ENCODE measurements at regions not wholly inside any gene's neighbourhood (a gene's known extent, or its start where the extent isn't known, plus 50 kb on each side); places are given as distances from the start of the nearest gene placed in this dataset.

DNA sequence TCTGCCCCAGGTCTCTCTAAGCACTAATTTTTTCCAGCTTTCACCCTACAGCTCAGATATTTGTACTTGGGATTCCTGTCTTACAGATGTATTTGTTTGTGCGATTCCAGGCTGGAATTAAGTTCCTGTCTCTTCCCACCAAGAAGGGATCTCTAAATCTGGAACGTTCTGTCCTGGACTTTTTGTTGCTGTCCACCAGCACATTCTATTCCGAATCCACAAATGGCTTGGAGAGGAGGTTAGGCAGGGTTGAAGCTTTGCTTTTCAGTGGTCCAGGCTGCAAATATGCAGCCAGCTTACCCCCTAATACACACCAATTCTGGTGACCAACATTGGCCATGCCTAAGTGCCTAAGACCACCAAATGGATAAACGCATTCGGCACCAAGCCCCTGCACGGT lies 315.0 kb downstream of the TNS1 start:
- no peak for DNase-seq

DNA sequence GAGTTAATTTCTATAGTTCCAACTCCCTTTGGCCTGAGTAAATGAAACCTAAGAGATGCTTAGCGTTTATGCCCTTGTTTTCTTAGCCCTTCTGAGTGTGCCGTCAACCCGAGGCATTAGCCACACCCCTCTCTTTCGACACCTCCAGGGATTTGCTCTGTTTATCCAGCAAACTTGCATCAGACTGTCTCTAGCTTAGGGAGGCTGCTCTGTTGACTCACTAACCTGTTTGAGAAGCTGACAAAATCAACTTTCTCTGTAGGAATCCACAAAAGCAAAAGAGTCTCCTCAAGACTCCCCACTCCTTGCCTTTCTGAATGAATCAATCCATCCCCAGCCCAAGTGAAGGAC lies 317.6 kb downstream of the TNS1 start:
- DNase-seq = no peak

DNA sequence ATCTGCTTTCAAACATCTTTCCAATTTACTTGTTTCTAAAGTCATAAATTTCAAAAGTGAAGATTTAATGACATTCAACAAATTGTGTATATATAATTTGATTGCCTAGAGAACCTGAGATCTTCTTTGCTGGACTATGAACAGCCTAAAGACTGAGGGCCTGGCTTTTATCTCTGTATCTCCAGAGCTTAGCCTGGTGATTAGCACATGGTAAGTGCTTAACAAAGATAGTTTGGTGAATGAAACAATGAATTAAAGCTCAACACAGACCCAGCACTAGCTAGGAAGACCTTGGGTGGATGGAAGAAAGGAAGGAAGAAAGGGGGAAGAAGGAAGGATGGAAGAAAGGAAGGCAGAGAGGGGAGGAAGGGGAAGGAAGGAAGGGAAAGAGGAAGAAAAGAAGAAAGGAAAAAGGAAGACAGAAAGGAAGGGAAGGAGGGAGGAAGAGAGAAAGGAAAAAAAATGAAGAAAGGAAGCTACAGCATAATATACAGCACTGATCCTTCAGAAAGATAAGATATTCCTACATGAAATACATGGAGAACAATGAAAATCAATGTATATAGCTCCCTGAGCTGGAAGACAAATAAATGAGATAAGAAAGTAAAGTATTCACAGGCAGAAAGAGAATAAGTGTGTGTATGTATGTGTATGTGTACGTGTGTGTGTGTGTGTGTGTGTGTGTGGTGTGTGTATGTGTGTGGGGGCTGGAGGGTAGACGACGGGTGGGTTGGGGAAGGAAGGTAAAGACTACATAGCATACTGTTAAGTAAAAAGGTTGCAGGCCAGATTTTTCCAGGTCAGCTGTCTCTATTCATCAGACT lies 318.2 kb downstream of the TNS1 start:
- DNase-seq = no peak

DNA sequence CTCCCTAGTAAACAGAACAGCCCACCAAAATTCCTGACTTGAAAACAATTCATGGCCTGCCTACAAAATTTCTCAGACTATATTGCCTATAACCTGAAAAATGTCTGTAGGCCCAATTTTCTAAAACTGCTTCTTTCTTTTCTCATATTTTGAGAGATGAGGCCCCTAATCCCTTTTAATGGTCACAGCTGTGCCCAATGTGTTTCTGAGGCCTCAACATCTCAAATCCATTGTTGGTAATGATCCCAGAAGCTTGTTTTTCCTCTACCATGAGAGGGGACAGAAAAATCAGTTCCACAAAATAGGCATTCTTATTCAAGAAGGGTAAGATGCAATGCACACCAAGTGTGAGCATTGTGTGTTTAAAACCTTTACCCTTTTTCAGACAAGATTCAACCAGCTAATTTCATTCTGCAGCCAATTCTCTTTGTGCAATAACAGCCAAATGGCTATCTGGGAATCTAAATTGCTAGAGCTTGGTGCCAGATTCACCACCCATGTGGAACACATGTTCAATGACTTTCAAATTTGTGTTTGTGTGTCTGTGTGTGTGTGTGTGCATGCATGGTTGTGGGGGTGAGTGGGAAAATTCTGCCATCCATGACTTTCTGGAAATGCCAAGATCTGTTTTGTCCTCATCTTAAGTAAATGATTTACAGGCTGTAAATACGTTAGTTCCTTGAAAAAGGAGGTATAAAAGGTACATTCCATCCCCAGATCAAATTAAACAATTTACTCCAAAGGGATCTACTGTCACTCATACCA lies 319.5 kb downstream of the TNS1 start:
- no peak for DNase-seq

DNA sequence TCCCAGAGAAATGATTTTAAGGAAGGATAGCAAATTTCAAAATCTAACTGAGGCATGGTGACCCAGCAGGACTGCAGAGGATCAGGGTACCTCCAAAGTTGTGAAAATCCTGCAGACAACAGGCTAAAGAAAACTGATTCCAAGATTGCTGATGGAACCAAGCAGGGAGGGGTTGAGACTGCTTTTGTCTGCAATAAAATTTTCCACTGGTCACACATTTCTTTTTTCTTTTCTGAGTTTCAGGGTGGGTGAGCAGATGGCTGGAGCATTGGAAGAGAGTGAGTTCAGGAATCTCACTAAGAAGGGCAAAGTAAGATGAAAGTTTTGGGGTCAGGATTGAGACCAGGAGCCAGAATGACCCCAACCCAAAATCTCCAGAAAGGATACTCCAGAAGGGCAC lies 321.0 kb downstream of the TNS1 start:
- no peak for DNase-seq

DNA sequence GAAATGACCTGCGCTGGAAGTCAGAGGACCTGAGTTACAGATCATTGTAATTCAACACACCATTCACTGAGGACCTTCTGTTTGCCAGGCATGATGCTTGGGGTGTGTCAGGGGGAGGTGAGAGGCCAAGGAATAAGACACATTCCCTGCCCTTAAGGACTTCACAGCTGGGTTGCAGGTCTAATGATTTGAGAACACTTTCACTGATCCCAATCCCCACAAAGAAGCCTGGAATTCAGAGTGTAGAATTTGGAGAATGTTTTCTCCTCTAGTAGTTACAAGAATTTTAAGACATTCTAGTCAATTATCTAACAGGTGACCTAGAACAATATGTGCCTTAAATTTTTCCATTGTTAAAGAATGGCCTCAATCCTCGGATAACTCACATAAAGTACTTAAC lies 322.4 kb downstream of the TNS1 start:
- DNase-seq = no peak

DNA sequence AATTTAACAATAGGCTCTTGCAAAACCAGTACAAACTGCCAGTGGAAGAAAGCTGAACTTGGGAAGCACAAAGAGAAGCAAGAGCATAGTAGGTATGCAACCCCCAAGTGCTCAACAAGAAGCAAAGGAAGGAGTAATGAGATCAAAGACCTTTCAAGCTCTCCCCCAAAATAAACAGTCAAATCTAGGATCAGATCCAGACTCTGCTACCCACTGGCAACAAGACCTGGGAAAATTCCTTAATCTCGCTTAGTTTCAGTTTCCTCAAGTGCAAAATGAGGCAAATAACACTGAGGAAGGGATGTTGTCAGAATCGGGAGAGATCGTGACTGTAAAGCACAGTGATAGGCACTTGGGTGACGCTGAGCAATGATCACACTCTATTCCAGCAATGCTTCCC lies 329.2 kb downstream of the TNS1 start:
- no peak for DNase-seq

DNA sequence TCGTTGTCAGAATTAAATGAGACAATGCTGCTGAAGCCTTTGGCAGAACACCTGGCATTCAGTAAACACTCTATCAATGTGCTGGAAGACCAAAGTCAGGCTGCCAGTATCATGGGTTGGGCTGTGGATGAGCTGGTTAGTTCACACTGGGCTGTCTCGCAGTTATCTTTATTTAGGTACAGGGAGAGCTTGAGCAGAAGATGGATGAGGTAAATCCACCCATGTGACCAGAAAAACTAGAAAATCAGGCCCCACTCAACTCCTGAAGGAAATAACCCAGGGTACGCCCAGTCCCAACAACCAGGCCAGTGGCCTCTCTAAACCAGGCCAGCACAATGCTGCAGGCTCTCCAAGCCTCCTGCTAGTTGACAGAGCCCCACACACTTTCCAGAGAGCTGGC lies 330.3 kb downstream of the TNS1 start:
- DNase-seq = no peak

DNA sequence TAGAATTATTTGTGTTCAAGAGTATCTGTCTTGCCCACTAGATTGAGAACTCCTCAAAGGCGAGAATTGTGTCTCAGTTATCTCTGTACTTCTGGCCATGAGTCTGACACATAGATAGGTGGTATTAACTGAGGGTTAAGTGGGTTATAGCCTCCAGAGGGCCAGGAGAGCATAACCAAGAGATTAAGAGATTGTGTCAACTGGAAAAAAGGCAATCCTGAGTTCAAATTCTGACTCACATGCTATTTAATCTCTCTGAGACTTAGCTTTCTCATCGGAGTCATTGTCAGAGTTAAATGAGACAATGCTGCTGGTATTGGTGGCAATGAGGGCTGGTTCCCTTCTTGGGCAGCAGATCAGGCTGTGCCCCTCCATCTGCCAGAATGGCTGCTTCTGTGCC lies 330.9 kb downstream of the TNS1 start:
- no peak for DNase-seq

DNA sequence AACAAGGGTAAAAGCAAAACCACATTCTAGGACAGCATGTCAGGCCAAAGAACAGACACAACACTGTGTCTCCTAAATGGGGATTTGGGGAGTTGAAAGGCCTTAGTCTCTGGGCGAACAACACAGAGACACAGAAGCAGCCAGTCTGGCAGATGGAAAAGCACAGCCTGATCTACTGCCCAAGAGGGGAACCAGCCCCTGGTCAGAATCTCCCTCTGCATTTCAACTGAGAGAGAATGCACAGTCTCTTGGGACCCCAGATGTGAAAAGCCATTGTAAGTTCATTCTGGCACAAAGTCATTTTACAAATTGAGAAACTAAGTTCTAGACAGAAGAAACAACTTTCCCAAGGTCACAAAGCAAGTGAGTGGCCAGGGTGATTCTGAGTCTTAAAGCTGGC lies 331.7 kb downstream of the TNS1 start:
- no peak for DNase-seq

DNA sequence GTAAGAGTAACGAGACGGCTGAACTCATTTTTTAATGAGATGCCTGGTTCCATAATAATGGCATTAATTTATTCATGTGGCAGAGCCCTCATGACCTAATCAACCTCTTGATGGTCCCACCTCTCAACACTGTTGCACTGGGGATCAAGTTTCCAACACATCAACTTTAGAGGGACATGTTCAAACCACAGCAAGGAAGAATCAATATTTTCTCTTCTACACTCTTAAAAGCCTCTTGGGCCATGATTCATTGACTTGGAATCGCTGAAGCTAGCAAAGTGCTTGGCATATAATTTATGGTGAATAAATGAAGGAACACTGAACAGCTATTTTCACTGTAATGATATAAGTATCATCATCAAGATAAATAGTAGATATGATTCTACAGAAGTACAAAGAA lies 333.0 kb downstream of the TNS1 start:
- DNase-seq = no peak

DNA sequence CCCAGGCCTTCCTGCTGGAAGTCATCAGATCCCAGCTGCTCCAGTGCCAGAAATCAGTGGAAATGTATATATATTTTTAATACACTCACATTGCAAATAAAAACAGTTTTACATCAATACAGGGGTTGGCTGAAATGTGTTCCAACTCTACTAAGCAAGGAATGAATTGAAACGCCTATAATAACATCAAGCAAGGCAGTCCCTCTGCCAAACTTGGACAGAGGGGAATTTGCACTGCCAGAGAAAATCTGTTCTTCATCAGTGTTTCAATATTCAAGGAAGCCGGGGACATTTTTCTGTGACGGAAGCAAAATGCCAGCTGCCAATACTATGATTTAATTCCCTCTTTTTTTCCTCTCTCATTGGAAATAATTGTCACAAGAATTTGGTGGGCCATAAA lies 335.3 kb downstream of the TNS1 start:
- no peak for DNase-seq

DNA sequence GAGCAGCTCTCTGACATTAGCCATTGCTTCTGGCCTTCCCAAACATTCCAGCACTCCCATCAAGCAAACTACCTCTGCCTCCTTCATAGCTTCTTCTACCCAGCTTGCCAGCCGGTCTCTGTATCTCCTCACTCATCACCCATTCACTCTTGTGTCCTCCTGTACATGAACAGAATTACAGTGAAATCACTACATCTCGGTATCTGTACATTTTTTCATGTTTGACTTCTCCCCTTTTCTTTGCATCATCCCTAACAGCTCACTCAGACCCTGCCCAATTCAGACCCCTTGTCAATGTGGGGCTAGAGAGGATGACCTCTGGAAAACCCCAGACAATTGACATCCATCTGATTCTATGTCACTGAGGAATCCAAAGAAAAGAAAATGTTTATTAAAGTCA lies 335.8 kb downstream of the TNS1 start:
- no peak for DNase-seq

DNA sequence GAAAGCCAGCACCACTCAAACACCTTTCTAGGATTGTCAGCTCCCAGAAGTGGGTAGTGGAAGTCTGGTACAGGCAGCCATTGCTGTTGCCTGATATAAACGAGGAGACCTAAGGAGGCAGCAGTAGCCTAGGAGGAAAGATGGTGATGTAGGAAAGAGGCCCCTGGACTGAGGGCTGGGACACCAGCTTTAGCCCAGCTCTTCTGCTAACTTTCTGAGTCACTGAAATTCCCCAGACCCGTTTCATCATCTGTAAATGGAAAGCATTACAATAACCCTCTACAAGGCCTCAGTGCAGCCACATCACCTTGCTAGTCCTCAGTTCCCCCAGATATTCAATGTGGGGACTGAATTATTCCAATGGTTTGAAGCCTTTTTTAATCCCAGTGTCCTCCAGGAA lies 336.5 kb downstream of the TNS1 start:
- no peak for DNase-seq

DNA sequence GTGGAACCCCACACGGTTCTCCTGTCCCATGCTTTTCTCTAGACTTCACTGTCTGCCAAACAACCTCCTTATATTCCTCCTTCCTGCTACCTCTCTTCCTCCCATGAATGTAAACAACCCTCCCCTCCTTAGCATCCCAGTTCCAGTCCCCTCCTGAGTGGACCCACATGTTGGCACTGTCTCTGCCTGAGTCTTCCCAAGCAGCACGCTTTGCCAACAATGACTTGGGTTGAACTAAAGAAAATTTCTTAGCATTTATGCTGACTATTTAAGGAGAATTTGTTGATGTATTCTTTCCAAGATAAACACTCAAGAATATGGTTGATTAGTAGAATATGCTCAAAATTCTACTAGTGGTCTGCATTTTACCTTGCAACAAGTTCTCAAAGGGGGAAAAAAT lies 338.0 kb downstream of the TNS1 start:
- no peak for DNase-seq

DNA sequence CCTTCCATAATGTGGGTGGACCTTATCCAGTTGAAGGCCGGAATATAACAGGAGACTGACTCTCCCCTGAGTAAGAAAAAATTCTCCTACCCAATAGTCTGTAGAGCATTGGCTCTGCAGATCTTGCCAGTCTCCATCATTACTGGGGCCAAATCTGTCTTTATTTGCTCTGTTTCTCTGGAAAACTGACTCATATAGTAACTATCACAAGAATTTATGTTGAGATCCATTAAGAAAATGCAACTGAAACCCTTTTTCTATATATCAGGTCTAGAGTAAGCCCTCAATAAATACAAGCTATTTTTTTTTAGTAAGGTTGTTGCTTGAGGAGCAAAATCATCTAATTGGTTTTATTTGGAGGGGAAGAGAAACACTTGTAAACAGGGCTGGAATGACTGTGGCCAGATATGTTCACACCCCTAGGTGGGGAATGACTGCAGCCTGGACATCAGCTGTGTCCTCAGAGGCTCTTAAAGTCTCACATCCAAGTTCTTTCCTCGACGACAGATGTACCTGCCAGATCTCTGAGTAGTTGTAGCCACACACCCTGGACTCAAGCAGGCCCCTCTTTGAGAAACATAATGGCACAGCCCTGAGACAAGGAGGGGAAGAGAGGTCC lies 339.7 kb downstream of the TNS1 start:
- no peak for DNase-seq

DNA sequence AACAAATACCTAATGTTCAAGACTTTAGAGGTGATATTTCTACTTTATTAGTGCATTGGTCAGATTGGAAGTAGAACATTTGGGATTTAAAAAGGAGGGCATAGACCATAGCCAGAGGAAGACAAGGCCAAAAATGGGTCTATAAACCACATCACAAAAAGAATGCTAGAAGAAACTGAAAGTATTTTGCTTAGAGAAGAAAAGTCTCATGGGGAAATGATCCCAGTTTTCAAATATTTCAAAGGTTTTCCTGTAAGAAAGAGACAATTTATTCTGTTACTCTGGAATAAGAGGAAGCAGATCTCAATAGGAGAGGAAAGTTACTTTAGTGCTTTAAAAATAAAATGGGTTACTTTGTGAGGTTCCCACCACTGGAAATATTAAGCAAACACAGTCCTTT lies 341.4 kb downstream of the TNS1 start:
- no peak for DNase-seq

DNA sequence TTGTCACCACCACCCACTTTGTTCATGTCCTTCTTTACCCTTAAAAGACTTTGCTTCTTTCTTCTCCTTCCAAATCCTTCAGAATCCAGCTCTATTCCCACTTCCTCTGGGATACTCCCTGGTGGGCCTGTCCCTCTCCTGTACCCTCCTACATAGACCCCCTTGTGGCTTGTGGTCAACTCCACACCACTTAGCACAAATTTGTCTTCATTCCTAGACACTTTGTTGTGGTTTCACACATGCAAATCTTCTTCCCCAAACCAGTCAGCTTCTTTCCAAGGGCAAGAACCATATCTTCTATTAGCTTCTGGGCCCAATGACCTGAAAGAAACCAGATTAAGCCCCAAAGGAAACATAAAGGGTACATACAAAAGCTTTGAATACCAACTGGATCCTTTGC lies 342.4 kb downstream of the TNS1 start:
- DNase-seq = no peak

DNA sequence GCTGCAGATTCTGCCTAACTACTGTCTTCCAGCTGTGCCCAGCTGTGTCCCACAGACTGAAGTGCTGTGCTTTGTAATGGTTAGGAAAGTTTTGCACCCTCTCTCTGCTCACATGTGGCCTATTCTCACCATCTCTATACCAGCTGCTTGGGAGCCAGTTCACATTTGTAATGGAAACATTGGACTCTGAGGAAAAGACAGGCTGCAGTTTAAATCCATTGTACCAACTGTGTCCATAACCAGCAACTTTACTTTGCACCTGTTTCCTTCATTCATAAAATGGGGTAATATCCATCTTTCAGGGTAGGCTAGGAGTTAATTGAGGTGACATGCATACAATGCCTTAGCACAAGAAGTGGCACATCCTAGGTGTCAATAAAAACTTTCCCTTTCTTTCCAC lies 344.0 kb downstream of the TNS1 start:
- no peak for DNase-seq

DNA sequence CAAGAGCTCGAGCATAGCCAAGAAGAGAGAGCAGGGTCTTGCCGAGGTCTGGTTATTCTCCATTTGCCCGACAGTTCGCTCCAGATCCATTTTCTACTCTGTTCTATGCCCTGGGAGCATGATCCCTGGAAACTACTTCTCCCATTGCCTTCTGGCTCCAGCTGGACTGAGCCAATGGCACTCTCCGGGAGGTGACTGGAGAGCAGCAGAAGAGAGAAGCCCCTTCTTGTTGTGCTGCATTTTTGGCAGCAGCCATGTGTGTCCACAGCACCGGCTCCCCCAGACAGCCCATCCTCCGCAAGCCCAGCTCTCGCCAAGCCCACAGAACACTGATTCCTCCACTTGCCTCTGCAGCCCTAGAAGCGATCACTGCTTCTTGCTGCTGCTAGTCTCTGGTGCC lies 345.5 kb downstream of the TNS1 start:
- no peak for DNase-seq

DNA sequence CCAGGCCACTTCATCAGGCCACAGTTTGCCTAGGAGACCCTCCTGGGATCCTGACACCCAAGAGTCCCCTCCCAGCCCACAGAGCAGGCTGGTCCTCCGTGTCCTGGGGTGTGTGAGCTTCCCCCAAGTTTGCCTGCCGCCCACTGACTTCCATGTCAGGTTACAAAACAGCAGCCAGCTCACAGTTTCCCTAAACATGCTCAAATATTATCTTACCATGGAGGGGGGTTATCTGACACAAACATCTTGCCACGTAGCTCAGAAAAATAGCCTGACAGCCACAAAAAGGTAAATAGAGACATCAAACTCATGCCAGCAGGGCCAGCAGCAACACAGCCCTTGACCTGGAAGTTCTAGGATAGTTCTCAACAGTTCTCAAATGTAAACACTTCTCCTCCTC lies 346.5 kb downstream of the TNS1 start:
- no peak for DNase-seq

DNA sequence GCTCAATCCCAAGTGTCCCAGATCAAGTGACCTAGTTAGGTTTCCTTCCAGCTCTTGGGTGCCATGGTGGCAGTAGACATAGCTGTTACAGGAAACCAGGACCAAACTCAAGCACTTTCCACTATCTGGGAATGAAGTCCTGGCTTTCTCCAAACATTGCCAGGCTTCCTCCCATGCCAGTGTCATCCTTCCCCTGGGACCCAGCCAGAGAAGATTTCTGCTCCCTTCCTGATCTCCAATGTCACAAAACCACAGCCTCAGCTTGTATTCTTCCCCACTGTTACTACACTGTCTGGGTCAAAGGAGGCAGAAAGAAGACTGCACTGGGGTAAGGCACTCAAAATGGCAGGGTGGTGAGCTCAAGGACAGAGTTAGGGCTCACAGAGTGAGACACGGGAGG lies 347.1 kb downstream of the TNS1 start:
- DNase-seq = no peak

DNA sequence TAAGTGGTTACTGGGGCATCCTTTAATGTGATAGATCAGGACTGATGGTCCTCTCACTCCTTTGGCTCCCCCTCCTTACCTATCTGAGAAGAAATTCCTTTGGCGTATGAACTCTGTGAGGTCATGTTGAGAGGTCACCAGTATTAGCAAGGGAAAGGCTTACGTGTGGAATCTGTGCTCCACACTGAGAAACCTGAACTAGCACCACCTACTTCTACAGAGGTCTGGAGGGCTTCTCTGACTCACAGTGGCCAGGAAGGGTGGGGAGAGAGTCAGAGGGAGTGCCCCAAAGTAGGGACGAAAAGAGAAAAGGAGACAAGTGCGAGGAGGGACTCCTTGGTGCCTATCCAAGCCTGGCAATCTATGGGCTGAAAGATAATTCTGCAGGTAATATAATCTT lies 348.6 kb downstream of the TNS1 start:
- DNase-seq = no peak
